GM12874 (cell line): ENCODE measurements at regions not wholly inside any gene's neighbourhood (a gene's known extent, or its start where the extent isn't known, plus 50 kb on each side); places are given as distances from the start of the nearest gene placed in this dataset.

Source experiments
- CTCF ChIP-seq: IDR thresholded peaks from 2 replicates; pipeline ENCODE4 v1.5.1; 2011; ENCODE audit warnings: low read depth, mild to moderate bottlenecking, control low read depth, low read length, moderate library complexity; ENCODE audit not compliant: insufficient read depth

- TF ChIP-seq CTCF = no peak
These were observed 1980.4 kb downstream of the SUCLG1 start for GRCh38 chr2:82478641-82479040.

GRCh38 chr2:82476094-82476493 lies 1983.0 kb downstream of the SUCLG1 start:
- no peak for TF ChIP-seq CTCF

- TF ChIP-seq CTCF = no peak
These were observed 2030.8 kb downstream of the SUCLG1 start for GRCh38 chr2:82428251-82428650.

GRCh38 chr2:82412021-82412420 lies 2047.1 kb downstream of the SUCLG1 start:
- no peak for TF ChIP-seq CTCF

GRCh38 chr2:82411071-82411470 lies 2048.0 kb downstream of the SUCLG1 start:
- no peak for TF ChIP-seq CTCF

- TF ChIP-seq CTCF = no peak
These were observed 2063.5 kb downstream of the SUCLG1 start for GRCh38 chr2:82395531-82395930.

GRCh38 chr2:82391386-82391785 lies 2067.7 kb downstream of the SUCLG1 start:
- no peak for TF ChIP-seq CTCF

GRCh38 chr2:82355622-82356021 lies 2051.1 kb upstream of the LRRTM1 start:
- no peak for TF ChIP-seq CTCF
